Small intestine (tissue), 7 donors: ENCODE measurements at regions not wholly inside any gene's neighbourhood (a gene's known extent, or its start where the extent isn't known, plus 50 kb on each side); places are given as distances from the start of the nearest gene placed in this dataset.

Source experiments
- DNase-seq, 2 donors: peaks; one replicate each; pipeline versions ENCODE4 v3.0.0 to v3.0.0-alpha.2; 2013
- FAIRE-seq: peaks from 2 replicates; lab custom pipeline; 2012; peaks lifted over from hg19 to GRCh38; lab: Jason Lieb, UNC
- H3K27ac ChIP-seq, 3 donors: one replicate each; pipeline ENCODE4 v1.5.1; 2013; ENCODE audit warnings: low read length in 2 of 3, mild to moderate bottlenecking in 2 of 3, control low read depth in 1 of 3, inconsistent platforms in 1 of 3, low read depth in 1 of 3, moderate library complexity in 1 of 3
- H3K27me3 ChIP-seq, 3 donors: one replicate each; pipeline ENCODE4 v1.6.1; 2013; ENCODE audit warnings: low read length in 3 of 3, inconsistent platforms in 1 of 3; ENCODE audit not compliant: control insufficient read depth in 3 of 3, insufficient read depth in 3 of 3
- H3K36me3 ChIP-seq, 3 donors: one replicate each; pipeline ENCODE4 v1.6.1; 2013; ENCODE audit warnings: low read length in 3 of 3, inconsistent platforms in 1 of 3, low read depth in 1 of 3, mild to moderate bottlenecking in 1 of 3, moderate library complexity in 1 of 3; ENCODE audit not compliant: control insufficient read depth in 3 of 3, insufficient read depth in 2 of 3
- H3K4me1 ChIP-seq, 3 donors: one replicate each; pipeline ENCODE4 v1.6.1; 2013; ENCODE audit warnings: low read length in 2 of 3, inconsistent platforms in 1 of 3, low read depth in 1 of 3, mild to moderate bottlenecking in 1 of 3, moderate library complexity in 1 of 3; ENCODE audit not compliant: control insufficient read depth in 3 of 3, insufficient read depth in 2 of 3
- H3K4me3 ChIP-seq, 3 donors: one replicate each; pipeline ENCODE4 v1.5.1; 2013; ENCODE audit warnings: low read length in 3 of 3, control low read depth in 1 of 3, inconsistent platforms in 1 of 3, low read depth in 1 of 3, mild to moderate bottlenecking in 1 of 3, moderate library complexity in 1 of 3
- H3K9me3 ChIP-seq, 2 donors: one replicate each; pipeline ENCODE4 v1.6.1; 2013; ENCODE audit warnings: low read depth in 1 of 2, low read length in 1 of 2; ENCODE audit not compliant: control insufficient read depth in 2 of 2, insufficient read depth in 1 of 2
- WGBS, 3 donors: extraction: QIAGEN DNeasy Blood & Tissue Kit; methylation state at CpG; one replicate each; pipeline ENCODE4 v1.1.7; 2013; 5-methylcytosine and 5-hydroxymethylcytosine counted together
- donor health status: healthy with polysubstance abuse.
- donor health status: control.
- donor health status: control.
- donor health status: Bipolar disorder and iron deficiency.
- donor health status: healthy.

GRCh38 chr3:6216135-6217026 lies 644.5 kb upstream of the GRM7 start:
- FAIRE-seq: no peak
- no peaks in the 10 kb centered on the region for H3K9me3 ChIP-seq
- no peak overlapping the region for H3K27ac ChIP-seq
- no peaks in the 10 kb centered on the region for H3K4me1 ChIP-seq
- WGBS, 3 donors: 37 to 49% (median 38%) methylated on average over 3 of the region's 3 CpGs
- no peaks in the 10 kb centered on the region for H3K36me3 ChIP-seq
- DNase-seq: no peak
- no peaks in the 10 kb centered on the region for H3K27me3 ChIP-seq
- H3K4me3 ChIP-seq: no peak overlapping the region

- WGBS, 3 donors: 45 to 62% (median 45%) methylated on average over 2 of the region's 2 CpGs
- Histone ChIP-seq H3K27me3 (no peaks in the 10 kb centered on the region), H3K27ac (no peak overlapping the region), H3K4me3 (no peak overlapping the region), H3K36me3 (no peaks in the 10 kb centered on the region), H3K9me3 (no peaks in the 10 kb centered on the region), H3K4me1 (no peaks in the 10 kb centered on the region)
- no peak for DNase-seq
- no peak for FAIRE-seq
These were observed 640.5 kb upstream of the GRM7 start for GRCh38 chr3:6220447-6220846.

GRCh38 chr3:6222069-6222468 lies 638.8 kb upstream of the GRM7 start:
- Histone ChIP-seq H3K27me3 (no peaks in the 10 kb centered on the region), H3K4me3 (no peak overlapping the region), H3K4me1 (no peaks in the 10 kb centered on the region), H3K27ac (no peak overlapping the region), H3K9me3 (no peaks in the 10 kb centered on the region), H3K36me3 (no peaks in the 10 kb centered on the region)
- FAIRE-seq: no peak
- no peak for DNase-seq
- WGBS, 3 donors: 56 to 76% (median 62%) methylated on average over 1 of the region's 1 CpG

- H3K27ac ChIP-seq: no peak overlapping the region
- no peak overlapping the region for H3K4me3 ChIP-seq
- WGBS, 3 donors: 81 to 93% (median 83%) methylated on average over 3 of the region's 3 CpGs
- no peaks in the 10 kb centered on the region for H3K36me3 ChIP-seq
- FAIRE-seq (no peak), DNase-seq (no peak)
- H3K9me3 ChIP-seq: no peaks in the 10 kb centered on the region
- H3K4me1 ChIP-seq: no peaks in the 10 kb centered on the region
- H3K27me3 ChIP-seq: no peaks in the 10 kb centered on the region
These were observed 637.3 kb upstream of the GRM7 start for GRCh38 chr3:6223572-6223971.

- no peaks in the 10 kb centered on the region for H3K27me3 ChIP-seq
- H3K9me3 ChIP-seq: no peaks in the 10 kb centered on the region
- FAIRE-seq (no peak), DNase-seq (no peak)
- H3K4me1 ChIP-seq: no peaks in the 10 kb centered on the region
- no peak overlapping the region for H3K27ac ChIP-seq
- no peak overlapping the region for H3K4me3 ChIP-seq
- WGBS, 3 donors: 81 to 85% (median 82%) methylated on average over 4 of the region's 4 CpGs
- no peaks in the 10 kb centered on the region for H3K36me3 ChIP-seq
These were observed 631.8 kb upstream of the GRM7 start for GRCh38 chr3:6228958-6229683.

GRCh38 chr3:6229778-6230410 lies 631.0 kb upstream of the GRM7 start:
- Histone ChIP-seq H3K36me3 (no peaks in the 10 kb centered on the region), H3K4me1 (no peaks in the 10 kb centered on the region), H3K27ac (no peak overlapping the region), H3K9me3 (no peaks in the 10 kb centered on the region), H3K4me3 (no peak overlapping the region), H3K27me3 (no peaks in the 10 kb centered on the region)
- FAIRE-seq: no peak
- no peak for DNase-seq
- WGBS, 3 donors: 77 to 94% (median 81%) methylated on average over 6 of the region's 6 CpGs

GRCh38 chr3:6242104-6242503 lies 618.8 kb upstream of the GRM7 start:
- no peaks in the 10 kb centered on the region for H3K4me1 ChIP-seq
- H3K27me3 ChIP-seq: no peaks in the 10 kb centered on the region
- FAIRE-seq: no peak
- peaks cover 0 to 6% of the 10 kb centered on the region in 2 donors for H3K9me3 ChIP-seq
- no peak overlapping the region for H3K4me3 ChIP-seq
- DNase-seq: no peak
- no peaks in the 10 kb centered on the region for H3K36me3 ChIP-seq
- H3K27ac ChIP-seq: no peak overlapping the region
- WGBS, 3 donors: 87 to 88% (median 87%) methylated on average over 4 of the region's 4 CpGs

GRCh38 chr3:6248528-6248927 lies 612.4 kb upstream of the GRM7 start:
- no peaks in the 10 kb centered on the region for H3K36me3 ChIP-seq
- H3K4me1 ChIP-seq: no peaks in the 10 kb centered on the region
- H3K9me3 ChIP-seq: no peaks in the 10 kb centered on the region
- no peak for FAIRE-seq
- no peaks in the 10 kb centered on the region for H3K27me3 ChIP-seq
- no peak for DNase-seq
- H3K4me3 ChIP-seq: no peak overlapping the region
- no peak overlapping the region for H3K27ac ChIP-seq
- 43 to 76% (median 44%) methylated on average over 2 of the region's 2 CpGs for WGBS, 3 donors
